ENCODE measurements at regions not wholly inside any gene's neighbourhood (a gene's known extent, or its start where the extent isn't known, plus 50 kb on each side); places are given as distances from the start of the nearest gene placed in this dataset.

DNA sequence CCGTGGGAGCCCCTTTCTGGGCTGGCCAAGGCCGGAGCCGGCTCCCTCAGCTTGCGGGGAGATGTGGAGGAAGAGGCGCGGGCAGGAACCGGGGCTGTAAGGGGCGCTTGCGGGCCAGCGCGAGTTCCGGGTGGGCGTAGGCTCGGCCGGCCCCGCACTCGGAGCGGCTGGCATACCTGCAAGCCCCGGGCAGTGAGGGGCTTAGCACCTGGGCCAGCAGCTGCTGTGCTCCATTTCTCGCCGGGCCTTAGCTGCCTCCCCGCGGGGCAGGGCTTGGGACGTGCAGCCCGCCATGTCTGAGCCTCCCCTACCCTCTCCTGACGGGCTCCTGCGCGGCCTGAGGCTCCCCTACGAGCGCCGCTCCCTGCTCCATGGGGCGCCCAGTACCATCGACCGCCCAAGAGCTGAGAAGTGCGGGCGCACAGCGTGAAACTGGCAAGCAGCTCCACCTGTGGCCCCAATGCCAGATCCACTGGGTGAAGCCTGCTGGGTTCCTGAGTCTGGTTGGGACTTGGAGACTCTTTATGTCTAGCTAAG, 82.8 kb upstream of the E2F3 start:
- DNase-seq (ENCODE audit: low spot score), result no peak
- ChIA-PET POLR2A (ENCODE audit: low non-redundant PET) (no interaction called here), CTCF (no interaction called here)
- no peak overlapping the region for H3K27ac ChIP-seq
- TF ChIP-seq, protein P1, sequence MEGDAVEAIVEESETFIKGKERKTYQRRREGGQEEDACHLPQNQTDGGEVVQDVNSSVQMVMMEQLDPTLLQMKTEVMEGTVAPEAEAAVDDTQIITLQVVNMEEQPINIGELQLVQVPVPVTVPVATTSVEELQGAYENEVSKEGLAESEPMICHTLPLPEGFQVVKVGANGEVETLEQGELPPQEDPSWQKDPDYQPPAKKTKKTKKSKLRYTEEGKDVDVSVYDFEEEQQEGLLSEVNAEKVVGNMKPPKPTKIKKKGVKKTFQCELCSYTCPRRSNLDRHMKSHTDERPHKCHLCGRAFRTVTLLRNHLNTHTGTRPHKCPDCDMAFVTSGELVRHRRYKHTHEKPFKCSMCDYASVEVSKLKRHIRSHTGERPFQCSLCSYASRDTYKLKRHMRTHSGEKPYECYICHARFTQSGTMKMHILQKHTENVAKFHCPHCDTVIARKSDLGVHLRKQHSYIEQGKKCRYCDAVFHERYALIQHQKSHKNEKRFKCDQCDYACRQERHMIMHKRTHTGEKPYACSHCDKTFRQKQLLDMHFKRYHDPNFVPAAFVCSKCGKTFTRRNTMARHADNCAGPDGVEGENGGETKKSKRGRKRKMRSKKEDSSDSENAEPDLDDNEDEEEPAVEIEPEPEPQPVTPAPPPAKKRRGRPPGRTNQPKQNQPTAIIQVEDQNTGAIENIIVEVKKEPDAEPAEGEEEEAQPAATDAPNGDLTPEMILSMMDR (conservative IDR thresholded peaks at IDR 0.05; ENCODE audit: low read depth), result no peak

- no peak overlapping the region for H3K27ac ChIP-seq
- POLR2A ChIA-PET (ENCODE audit: low non-redundant PET), result no interaction called here
- CTCF ChIA-PET, result no interaction called here
- DNase-seq (ENCODE audit: low spot score), result no peak
- TF ChIP-seq, protein P1 (conservative IDR thresholded peaks at IDR 0.05; ENCODE audit: low read depth), result no peak
Measured at GRCh38 chr6:20319520-20320357, 81.9 kb upstream of the E2F3 start.

- CTCF ChIA-PET, result interaction anchor here (0.6 kb wide), 1 partner anchor 34 kb away, joined by 5 read pairs; no protein-coding TSS in a partner anchor
- DNase-seq (ENCODE audit: low spot score), result no peak
- no peak overlapping the region for H3K27ac ChIP-seq
- TF ChIP-seq, protein P1 (conservative IDR thresholded peaks at IDR 0.05; ENCODE audit: low read depth), result no peak
- POLR2A ChIA-PET (ENCODE audit: low non-redundant PET), result no interaction called here
Measured at GRCh38 chr6:20325641-20326421, 75.8 kb upstream of the E2F3 start.

- no peak overlapping the region for H3K27ac ChIP-seq
- ChIA-PET POLR2A (ENCODE audit: low non-redundant PET) (no interaction called here), CTCF (interaction anchor here (0.6 kb wide), 1 partner anchor 34 kb away, joined by 5 read pairs; no protein-coding TSS in a partner anchor)
- TF ChIP-seq, protein P1 (conservative IDR thresholded peaks at IDR 0.05; ENCODE audit: low read depth), result no peak
- no peak for DNase-seq (ENCODE audit: low spot score)
Measured at GRCh38 chr6:20326422-20326728, 75.3 kb upstream of the E2F3 start.

- TF ChIP-seq, protein P1 (conservative IDR thresholded peaks at IDR 0.05; ENCODE audit: low read depth), result no peak
- CTCF ChIA-PET, result no interaction called here
- POLR2A ChIA-PET (ENCODE audit: low non-redundant PET), result no interaction called here
- DNase-seq (ENCODE audit: low spot score), result no peak
- H3K27ac ChIP-seq, result no peak overlapping the region
Measured at GRCh38 chr6:20327141-20327540, 74.5 kb upstream of the E2F3 start.

- CTCF ChIA-PET, result interaction anchor here (0.6 kb wide), 1 partner anchor 35 kb away, joined by 4 read pairs; no protein-coding TSS in a partner anchor
Measured at GRCh38 chr6:20328266-20328923, 73.3 kb upstream of the E2F3 start.

More at GRCh38 chr6:20328266-20328923, 73.3 kb upstream of the E2F3 start:
- no peak overlapping the region for H3K27ac ChIP-seq
- DNase-seq (ENCODE audit: low spot score), result no peak
- POLR2A ChIA-PET (ENCODE audit: low non-redundant PET), result no interaction called here
- TF ChIP-seq, protein P1 (conservative IDR thresholded peaks at IDR 0.05; ENCODE audit: low read depth), result no peak
